Endothelial cell of umbilical vein (primary cell): ENCODE measurements at regions not wholly inside any gene's neighbourhood (a gene's known extent, or its start where the extent isn't known, plus 50 kb on each side); places are given as distances from the start of the nearest gene placed in this dataset.

Source experiments
- BruUV-seq: library from RNA; stranded (reverse); fragments of 400-500 nt; replicated peaks from 2 replicates; lab custom pipeline; 2021; lab: Mats Ljungman, UMichigan
- CTCF ChIA-PET: fragments of 300-600, 350-600 bp; sonication (Branson Sonifier 250); formaldehyde crosslinking; loops from one replicate; lab custom pipeline; 2021; ENCODE audit warnings: antibody characterized with exemption, inconsistent platforms; lab: Charles Lee
- POLR2A ChIA-PET: fragments of 300-600, 350-600 bp; sonication (Branson Sonifier 250); formaldehyde crosslinking; loops from one replicate; lab custom pipeline; 2021; ENCODE audit warnings: antibody characterized with exemption, inconsistent platforms; lab: Charles Lee
- DNase-seq: peaks from one replicate; pipeline ENCODE4 v3.0.0-alpha.2; 2011; ENCODE audit warnings: low read depth, low spot score
- FAIRE-seq: peaks from 2 replicates; lab custom pipeline; 2011; peaks lifted over from hg19 to GRCh38; lab: Jason Lieb, UNC
- H2AFZ ChIP-seq: 2 replicates; pipeline ENCODE4 v1.6.0; 2012; ENCODE audit warnings: low read depth, low read length, control low read depth, inconsistent platforms
- H3K27ac ChIP-seq: 2 replicates; pipeline ENCODE4 v1.5.1; 2011; ENCODE audit warnings: low read depth, mild to moderate bottlenecking, control low read depth, low read length, moderate library complexity; ENCODE audit not compliant: insufficient read depth
- H3K27me3 ChIP-seq, 2 experiments: 2 replicates each; pipeline versions ENCODE4 v1.6.0 to v1.6.1; 2011; ENCODE audit warnings: low read length in 2 of 2, mixed read lengths in 1 of 2; ENCODE audit not compliant: control insufficient read depth in 2 of 2, insufficient read depth in 2 of 2
- H3K36me3 ChIP-seq, 2 experiments: 2 replicates in 1 of 2; 3 replicates in 1 of 2; pipeline ENCODE4 v1.5.1; 2011; ENCODE audit warnings: low read length in 2 of 2, mild to moderate bottlenecking in 1 of 2, moderate library complexity in 1 of 2; ENCODE audit not compliant: control insufficient read depth in 2 of 2, insufficient read depth in 2 of 2; ENCODE audit errors: extremely low read depth in 1 of 2
- H3K4me1 ChIP-seq: 3 replicates; pipeline ENCODE4 v1.5.1; 2011; ENCODE audit warnings: mild to moderate bottlenecking, low read length; ENCODE audit not compliant: control insufficient read depth, insufficient read depth; ENCODE audit errors: extremely low read depth
- H3K4me2 ChIP-seq: 2 replicates; pipeline ENCODE4 v1.6.1; 2011; ENCODE audit warnings: low read length, control low read depth, mixed read lengths; ENCODE audit not compliant: insufficient read depth
- H3K4me3 ChIP-seq, 3 experiments: fragments of 200-600 bp in 1 of 3; sonication (generic), shearing (Covaris generic) in 1 of 3; replicated peaks in 1 of 3; 2 replicates each; pipeline ENCODE4 v1.5.1; 2011 to 2016; ENCODE audit warnings: control low read depth in 3 of 3, low read length in 3 of 3, mild to moderate bottlenecking in 2 of 3, inconsistent platforms in 1 of 3, low read depth in 1 of 3, moderate library complexity in 1 of 3; ENCODE audit not compliant: insufficient read depth in 1 of 3
- H3K79me2 ChIP-seq: 2 replicates; pipeline ENCODE4 v1.6.0; 2012; ENCODE audit warnings: low read length, inconsistent platforms; ENCODE audit not compliant: control insufficient read depth, insufficient read depth
- H3K9ac ChIP-seq: replicated peaks from 2 replicates; pipeline ENCODE3; 2011; ENCODE audit warnings: low read length, control low read depth; ENCODE audit not compliant: insufficient read depth; ENCODE audit errors: extremely low read depth
- H3K9me1 ChIP-seq: replicated peaks from 3 replicates; pipeline ENCODE4 v1.6.0; 2011; ENCODE audit warnings: mild to moderate bottlenecking, low read length; ENCODE audit not compliant: control insufficient read depth, insufficient read depth; ENCODE audit errors: extremely low read depth
- H3K9me3 ChIP-seq: replicated peaks from 2 replicates; pipeline ENCODE4 v1.5.1; 2012; ENCODE audit warnings: low read length, inconsistent platforms; ENCODE audit not compliant: control insufficient read depth, insufficient read depth
- H4K20me1 ChIP-seq: replicated peaks from 2 replicates; pipeline ENCODE3; 2011; ENCODE audit warnings: mild to moderate bottlenecking, low read length; ENCODE audit not compliant: control insufficient read depth, insufficient read depth; ENCODE audit errors: extremely low read depth
- CTCF ChIP-seq, 2 donors: IDR thresholded peaks; 1 replicate in 1 of 2; 2 replicates in 1 of 2; pipeline ENCODE4 v1.5.1; 2011; ENCODE audit warnings: low read length in 2 of 2, mild to moderate bottlenecking in 2 of 2, moderate library complexity in 2 of 2, control low read depth in 1 of 2, inconsistent platforms in 1 of 2, low read depth in 1 of 2; ENCODE audit not compliant: insufficient read depth in 1 of 2; ENCODE audit errors: extremely low read depth in 1 of 2
- EZH2 ChIP-seq: IDR thresholded peaks from 2 replicates; pipeline ENCODE4 v1.6.1; 2012; ENCODE audit warnings: borderline replicate concordance, low read depth, mild to moderate bottlenecking, moderate library complexity, low read length, inconsistent platforms; ENCODE audit not compliant: severe bottlenecking
- FOS ChIP-seq: IDR thresholded peaks from 2 replicates; pipeline ENCODE4 v1.6.1; 2011; ENCODE audit warnings: mild to moderate bottlenecking, low read length, moderate library complexity, borderline replicate concordance; ENCODE audit not compliant: insufficient read depth
- GATA2 ChIP-seq: IDR thresholded peaks from 2 replicates; pipeline ENCODE4 v1.7.0; 2011; ENCODE audit warnings: low read depth, mild to moderate bottlenecking, moderate library complexity, mixed read lengths, low read length; ENCODE audit not compliant: insufficient read length, insufficient read depth
- JUN ChIP-seq: IDR thresholded peaks from 2 replicates; pipeline ENCODE4 v1.6.1; 2011; ENCODE audit warnings: borderline replicate concordance, low read depth; ENCODE audit not compliant: insufficient read length, insufficient read depth
- MAX ChIP-seq: IDR thresholded peaks from 2 replicates; pipeline ENCODE4 v1.6.1; 2011; ENCODE audit not compliant: insufficient read depth, insufficient read length
- MYC ChIP-seq: IDR thresholded peaks from one replicate; pipeline ENCODE4 v1.6.1; 2011; ENCODE audit warnings: mild to moderate bottlenecking, low read depth, low read length
- POLR2A ChIP-seq: IDR thresholded peaks from 2 replicates; pipeline ENCODE4 v1.6.1; 2012; ENCODE audit warnings: low read depth, mild to moderate bottlenecking, control low read depth, low read length
- POLR2AphosphoS5 ChIP-seq: IDR thresholded peaks from 2 replicates; pipeline ENCODE4 v1.6.1; 2012; ENCODE audit warnings: low read depth, mild to moderate bottlenecking, control low read depth, low read length, moderate library complexity; ENCODE audit not compliant: insufficient read depth
- dilution Hi-C: fragments of 300-500 bp; cut with MboI; formaldehyde crosslinking; loops from one replicate; pipeline ENCODE4 v1.15.0; 2019; ENCODE audit warnings: low sequenced_read_pairs; ENCODE audit not compliant: extremely low pct_ligation_motif_present
- intact Hi-C: fragments of 100-400 bp; cut with micrococcal nuclease; formaldehyde crosslinking; loops from one replicate; pipeline ENCODE4 v1.10.0; 2022

- Histone ChIP-seq H4K20me1 (no peaks in the 10 kb centered on the region), H3K79me2 (no peaks in the 10 kb centered on the region), H3K36me3 (no peaks in the 10 kb centered on the region), H3K27ac (no peak overlapping the region), H3K9me3 (no peaks in the 10 kb centered on the region), H2AFZ (no peak overlapping the region), H3K9me1 (no peaks in the 10 kb centered on the region), H3K9ac (no peak overlapping the region), H3K4me2 (no peak overlapping the region), H3K4me1 (no peaks in the 10 kb centered on the region), H3K4me3 (no peak overlapping the region), H3K27me3 (peaks cover 5 to 6% of the 10 kb centered on the region in 2 experiments)
- peak; percentile 35 to 36 for TF ChIP-seq CTCF (IDR thresholded peaks at IDR 0.05; ENCODE audit: extremely low read depth in 1 of 2, insufficient read depth in 1 of 2, low read depth in 1 of 2, low read length in 2 of 2)
- no peak for TF ChIP-seq POLR2A
- DNase-seq: peak; percentile 55
- FAIRE-seq: peak; percentile 83
- dilution Hi-C loops (no loop called here), intact Hi-C loops (loop anchor here (1.0 kb wide), 2 partner anchors 299 to 322 kb away; no protein-coding TSS in a partner anchor)
- CTCF ChIA-PET: interaction anchor here (0.6 to 6.5 kb wide), 75 partner anchors 8 to 1244 kb away, joined by 3 to 474 read pairs (median 5); partner anchors contain the start of genes SERINC1 and TRDN
- POLR2A ChIA-PET: no interaction called here
- no TSS peak for BruUV-seq
Measured at GRCh38 chr6:123715006-123715863, 78.5 kb upstream of the TRDN start.

- ChIA-PET POLR2A (no interaction called here), CTCF (interaction anchor here (6.5 kb wide), 1 partner anchor 296 kb away, joined by 474 read pairs; no protein-coding TSS in a partner anchor)
- no peak overlapping the region for H3K9ac ChIP-seq
- FAIRE-seq: no peak
- no peaks in the 10 kb centered on the region for H3K4me1 ChIP-seq
- no peak overlapping the region for H3K27ac ChIP-seq
- H4K20me1 ChIP-seq: no peaks in the 10 kb centered on the region
- dilution Hi-C loops (no loop called here), intact Hi-C loops (no loop called here)
- DNase-seq: no peak
- H3K27me3 ChIP-seq: peaks cover 2% of the 10 kb centered on the region in 2 experiments
- no TSS peak for BruUV-seq
- H2AFZ ChIP-seq: no peak overlapping the region
- TF ChIP-seq JUN (no peak), MYC (no peak), CTCF (IDR thresholded peaks at IDR 0.05; ENCODE audit: extremely low read depth in 1 of 2, insufficient read depth in 1 of 2, low read depth in 1 of 2, low read length in 2 of 2) (no peak), FOS (no peak), GATA2 (no peak), EZH2 (no peak), POLR2A (no peak), POLR2AphosphoS5 (no peak), MAX (no peak)
- no peak overlapping the region for H3K4me3 ChIP-seq
- H3K4me2 ChIP-seq: no peak overlapping the region
- no peaks in the 10 kb centered on the region for H3K36me3 ChIP-seq
- H3K9me3 ChIP-seq: no peaks in the 10 kb centered on the region
- no peaks in the 10 kb centered on the region for H3K79me2 ChIP-seq
- H3K9me1 ChIP-seq: no peaks in the 10 kb centered on the region
Measured at GRCh38 chr6:123712831-123713230, 76.1 kb upstream of the TRDN start.
